K562 (cell line): ENCODE measurements at regions not wholly inside any gene's neighbourhood (a gene's known extent, or its start where the extent isn't known, plus 50 kb on each side); places are given as distances from the start of the nearest gene placed in this dataset.

Experiments
- ATAC-seq: fragments of 200-7000 bp; cut with Tn5 transposase; 3 replicates; pipeline ENCODE4 v1.9.1; 2020; ENCODE audit warnings: moderate library complexity
- BruUV-seq: library from RNA; stranded (reverse); fragments of 400-500 nt; replicated peaks from 2 replicates; lab custom pipeline; 2021; lab: Mats Ljungman, UMichigan
- CTCF ChIA-PET: fragments of 300-600 bp; formaldehyde crosslinking; extraction: SDS; loops from one replicate; lab custom pipeline; 2021; ENCODE audit warnings: low intra/inter-chr PET ratio; lab: Yijun Ruan, JAX
- POLR2A ChIA-PET: fragments of 300-600, 350-650 bp; sonication (Branson Sonifier 250); formaldehyde crosslinking; extraction: SDS; loops from one replicate; lab custom pipeline; 2021; ENCODE audit warnings: antibody characterized with exemption, inconsistent platforms; lab: Yijun Ruan, JAX
- DNase-seq, 4 experiments: peaks; one replicate each; pipeline versions ENCODE4 v3.0.0 to v3.0.0-alpha.2; 2011 to 2018; ENCODE audit warnings: low spot score in 3 of 4, mixed read lengths in 3 of 4; ENCODE audit errors: extremely low read depth in 1 of 4
- FAIRE-seq: peaks from 2 replicates; lab custom pipeline; 2011; peaks lifted over from hg19 to GRCh38; lab: Jason Lieb, UNC
- H2AFZ ChIP-seq: 2 replicates; pipeline ENCODE4 v1.6.0; 2011; ENCODE audit warnings: low read depth, low read length, control low read depth, inconsistent platforms
- H3K27ac ChIP-seq: fragments of 200-600 bp; 3 replicates; pipeline ENCODE4 v1.8.0; 2011; ENCODE audit warnings: low read depth, mild to moderate bottlenecking, control low read depth, inconsistent platforms, low read length, moderate library complexity, mixed read lengths; ENCODE audit errors: extremely low read depth
- H3K27me3 ChIP-seq, 2 experiments: fragments of 300-600 bp in 1 of 2; 2 replicates in 1 of 2; 3 replicates in 1 of 2; pipeline versions ENCODE4 v1.6.0 to v1.8.0; 2011; ENCODE audit warnings: inconsistent platforms in 2 of 2, low read length in 2 of 2, mild to moderate bottlenecking in 1 of 2, mixed read lengths in 1 of 2, moderate library complexity in 1 of 2; ENCODE audit not compliant: control insufficient read depth in 2 of 2, insufficient read depth in 2 of 2
- H3K36me3 ChIP-seq: fragments of 300-600 bp; 3 replicates; pipeline ENCODE4 v1.8.0; 2011; ENCODE audit warnings: mild to moderate bottlenecking, low read length, inconsistent platforms; ENCODE audit not compliant: control insufficient read depth, insufficient read depth
- H3K4me1 ChIP-seq, 2 experiments: fragments of 200-600 bp in 1 of 2; replicated peaks in 1 of 2; 2 replicates in 1 of 2; 3 replicates in 1 of 2; pipeline versions ENCODE4 v1.5.1 to v1.8.0; 2011; ENCODE audit warnings: inconsistent platforms in 2 of 2, low read length in 2 of 2, mild to moderate bottlenecking in 1 of 2, mixed read lengths in 1 of 2, moderate library complexity in 1 of 2; ENCODE audit not compliant: control insufficient read depth in 2 of 2, insufficient read depth in 2 of 2
- H3K4me2 ChIP-seq: 2 replicates; pipeline ENCODE4 v1.6.1; 2011; ENCODE audit warnings: low read length, control low read depth, inconsistent platforms, mixed read lengths; ENCODE audit not compliant: insufficient read depth
- H3K4me3 ChIP-seq: fragments of 200-600 bp; sonication (generic), shearing (Covaris generic); 2 replicates; pipeline ENCODE4 v1.5.1; 2016; ENCODE audit warnings: control low read depth, inconsistent platforms
- H3K79me2 ChIP-seq: fragments of 200-600 bp; 3 replicates; pipeline ENCODE4 v1.8.0; 2011; ENCODE audit warnings: low read length, inconsistent platforms; ENCODE audit not compliant: control insufficient read depth, insufficient read depth
- H3K9ac ChIP-seq, 2 experiments: 2 replicates each; pipeline versions ENCODE4 v1.6.0 to v1.6.1; 2011; ENCODE audit warnings: low read depth in 2 of 2, low read length in 2 of 2, control low read depth in 1 of 2, inconsistent platforms in 1 of 2, mild to moderate bottlenecking in 1 of 2, mixed read lengths in 1 of 2; ENCODE audit not compliant: insufficient read depth in 1 of 2
- H3K9me1 ChIP-seq: one replicate; pipeline ENCODE4 v1.6.0; 2011; ENCODE audit warnings: inconsistent platforms, mild to moderate bottlenecking, low read length, moderate library complexity; ENCODE audit not compliant: control insufficient read depth, insufficient read depth
- H3K9me3 ChIP-seq: replicated peaks from 2 replicates; pipeline ENCODE4 v1.5.1; 2011; ENCODE audit warnings: low read depth, low read length, inconsistent platforms; ENCODE audit not compliant: control insufficient read depth, insufficient read depth
- H4K20me1 ChIP-seq: replicated peaks from 2 replicates; pipeline ENCODE4 v1.6.1; 2011; ENCODE audit warnings: low read length, inconsistent platforms, mixed read lengths; ENCODE audit not compliant: control insufficient read depth, insufficient read depth
- GTF2A2 ChIP-seq: IDR thresholded peaks from 2 replicates; pipeline ENCODE4 v1.6.1; 2016; ENCODE audit warnings: mild to moderate bottlenecking, missing genetic modification characterization, missing compliant biosample characterization
- KDM1A ChIP-seq, 2 experiments: fragments of 450-650 bp; IDR thresholded peaks; 2 replicates each; pipeline ENCODE4 v1.6.1; 2016; ENCODE audit warnings: mild to moderate bottlenecking in 2 of 2
- NR4A1 ChIP-seq, 2 experiments: fragments of 250-450 bp in 1 of 2; fragments of 450-650 bp in 1 of 2; sonication (Bioruptor Pico) in 1 of 2; IDR thresholded peaks; 2 replicates each; pipeline versions ENCODE4 v1.4.0 to v1.6.1; 2016 to 2020; ENCODE audit warnings: mild to moderate bottlenecking in 2 of 2, missing compliant biosample characterization in 1 of 2, missing genetic modification characterization in 1 of 2, moderate library complexity in 1 of 2
- PBX2 ChIP-seq, 2 experiments: IDR thresholded peaks in 1 of 2; conservative IDR thresholded peaks in 1 of 2; 2 replicates each; pipeline ENCODE4 v1.6.1; 2016; ENCODE audit warnings: low read depth in 2 of 2, mild to moderate bottlenecking in 1 of 2, missing compliant biosample characterization in 1 of 2, missing genetic modification characterization in 1 of 2, moderate library complexity in 1 of 2
- PHF20 ChIP-seq: fragments of 450-650 bp; IDR thresholded peaks from 2 replicates; pipeline ENCODE4 v1.6.1; 2018; ENCODE audit not compliant: partially characterized antibody
- RAD51 ChIP-seq: fragments of 450-650 bp; IDR thresholded peaks from 2 replicates; pipeline ENCODE4 v1.7.1; 2016; ENCODE audit warnings: low read depth, mild to moderate bottlenecking, borderline replicate concordance
- USF2 ChIP-seq: sonication (generic); formaldehyde crosslinking; IDR thresholded peaks from 2 replicates; pipeline ENCODE4 v1.5.0; 2020; ENCODE audit warnings: missing genetic modification reagents
- ZNF551 ChIP-seq: fragments of 250-450 bp; sonication (Bioruptor Pico); IDR thresholded peaks from 2 replicates; pipeline ENCODE4 v1.5.0; 2021; ENCODE audit warnings: mild to moderate bottlenecking, moderate library complexity
- WGBS: fragments of 100-300 bp; shearing (Covaris generic); methylation state at CpG from one replicate; pipeline ENCODE4 v1.1.6; 2016; ENCODE audit warnings: low coverage, mixed read lengths; ENCODE audit not compliant: insufficient coverage; ENCODE audit errors: missing lambda C conversion rate; 5-methylcytosine and 5-hydroxymethylcytosine counted together
- in situ Hi-C: fragments of 300-500 bp; cut with MboI; formaldehyde crosslinking; loops from 4 replicates; pipeline ENCODE4 v1.15.0; 2018; ENCODE audit warnings: inconsistent platforms, mixed read lengths
- intact Hi-C: fragments of 100-400 bp; cut with micrococcal nuclease; formaldehyde crosslinking; loops from 2 replicates; pipeline ENCODE4 v1.14.2; 2022

GRCh38 chr5:2249026-2249425, 366.3 kb upstream of the IRX4 start:
- no TSS peak for BruUV-seq
- ATAC-seq, result no peak
- in situ Hi-C loops, result no loop called here
- no peaks in the 10 kb centered on the region for H3K4me1 ChIP-seq
- peak; percentile 23; the same call in 1 of the 2 replicates for TF ChIP-seq RAD51
- TF ChIP-seq ZNF551 (CRISPR knock-in tag), result no peak
- no peak for TF ChIP-seq PBX2 (CRISPR knock-in tag; IDR thresholded peaks at IDR 0.05; ENCODE audit: low read depth)
- TF ChIP-seq PBX2 (tag; conservative IDR thresholded peaks at IDR 0.05; ENCODE audit: low read depth), result no peak
- TF ChIP-seq GTF2A2 (tag), result no peak
- no peak for TF ChIP-seq PHF20
- no peak for TF ChIP-seq NR4A1 (CRISPR knock-in tag; IDR thresholded peaks at IDR 0.05)
- TF ChIP-seq NR4A1 (tag; IDR thresholded peaks at IDR 0.05), result no peak
- TF ChIP-seq KDM1A (IDR thresholded peaks at IDR 0.05), result peak in 1 of 2 experiments; percentile 39; a peak in 1 of 4 replicates
- peak; percentile 30; the same call in 1 of the 2 replicates for TF ChIP-seq USF2 (CRISPR knock-in tag)
- TF ChIP-seq, all 486 proteins: peak for 3
- 0% methylated on average over 2 of the region's 2 CpGs for WGBS
- intact Hi-C loops, result no loop called here
- CTCF ChIA-PET, result no interaction called here
- Histone ChIP-seq H3K27me3 (peaks cover 0 to 25% of the 10 kb centered on the region in 2 experiments; a peak in 2 of 5 replicates), H3K4me2 (no peak overlapping the region), H3K9me3 (no peaks in the 10 kb centered on the region), H3K36me3 (no peaks in the 10 kb centered on the region), H3K4me3 (no peak overlapping the region), H4K20me1 (no peaks in the 10 kb centered on the region), H3K9ac (no peak overlapping the region), H2AFZ (no peak overlapping the region), H3K27ac (no peak overlapping the region), H3K9me1 (no peaks in the 10 kb centered on the region), H3K79me2 (no peaks in the 10 kb centered on the region)
- FAIRE-seq (no peak), DNase-seq (no peak)
- POLR2A ChIA-PET, result no interaction called here
